ENCODE measurements at regions not wholly inside any gene's neighbourhood (a gene's known extent, or its start where the extent isn't known, plus 50 kb on each side); places are given as distances from the start of the nearest gene placed in this dataset.

- Mint-ChIP-seq H3K27me3 (ENCODE audit: low read depth) (peaks cover 12% of the 10 kb centered on the region), H3K36me3 (ENCODE audit: low read depth) (peaks cover 20% of the 10 kb centered on the region), H3K4me3 (no peak overlapping the region), H3K4me1 (peaks cover 16% of the 10 kb centered on the region), H3K9me3 (peaks cover 36% of the 10 kb centered on the region), H3K27ac (no peak overlapping the region)
- TF ChIP-seq, protein P1, sequence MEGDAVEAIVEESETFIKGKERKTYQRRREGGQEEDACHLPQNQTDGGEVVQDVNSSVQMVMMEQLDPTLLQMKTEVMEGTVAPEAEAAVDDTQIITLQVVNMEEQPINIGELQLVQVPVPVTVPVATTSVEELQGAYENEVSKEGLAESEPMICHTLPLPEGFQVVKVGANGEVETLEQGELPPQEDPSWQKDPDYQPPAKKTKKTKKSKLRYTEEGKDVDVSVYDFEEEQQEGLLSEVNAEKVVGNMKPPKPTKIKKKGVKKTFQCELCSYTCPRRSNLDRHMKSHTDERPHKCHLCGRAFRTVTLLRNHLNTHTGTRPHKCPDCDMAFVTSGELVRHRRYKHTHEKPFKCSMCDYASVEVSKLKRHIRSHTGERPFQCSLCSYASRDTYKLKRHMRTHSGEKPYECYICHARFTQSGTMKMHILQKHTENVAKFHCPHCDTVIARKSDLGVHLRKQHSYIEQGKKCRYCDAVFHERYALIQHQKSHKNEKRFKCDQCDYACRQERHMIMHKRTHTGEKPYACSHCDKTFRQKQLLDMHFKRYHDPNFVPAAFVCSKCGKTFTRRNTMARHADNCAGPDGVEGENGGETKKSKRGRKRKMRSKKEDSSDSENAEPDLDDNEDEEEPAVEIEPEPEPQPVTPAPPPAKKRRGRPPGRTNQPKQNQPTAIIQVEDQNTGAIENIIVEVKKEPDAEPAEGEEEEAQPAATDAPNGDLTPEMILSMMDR (IDR thresholded peaks at IDR 0.05; ENCODE audit: unreplicated experiment in 3 of 3), result no peak
Observed at GRCh38 chr5:73382401-73382740, 66.2 kb downstream of the FOXD1 start.

GRCh38 chr5:73381590-73382400 is 66.8 kb downstream of the FOXD1 start:
- Mint-ChIP-seq H3K9me3 (peaks cover 36% of the 10 kb centered on the region), H3K4me1 (peaks cover 12% of the 10 kb centered on the region), H3K27ac (no peak overlapping the region), H3K4me3 (no peak overlapping the region), H3K27me3 (ENCODE audit: low read depth) (peaks cover 13% of the 10 kb centered on the region), H3K36me3 (ENCODE audit: low read depth) (peaks cover 20% of the 10 kb centered on the region)
- TF ChIP-seq, protein P1 (IDR thresholded peaks at IDR 0.05; ENCODE audit: unreplicated experiment in 3 of 3), result no peak

- Mint-ChIP-seq H3K27me3 (ENCODE audit: low read depth) (peaks cover 17% of the 10 kb centered on the region), H3K27ac (no peak overlapping the region), H3K9me3 (peaks cover 33% of the 10 kb centered on the region), H3K4me1 (peaks cover 12% of the 10 kb centered on the region), H3K36me3 (ENCODE audit: low read depth) (peaks cover 20% of the 10 kb centered on the region), H3K4me3 (no peak overlapping the region)
- TF ChIP-seq, protein P1 (IDR thresholded peaks at IDR 0.05; ENCODE audit: unreplicated experiment in 3 of 3), result no peak
Observed at GRCh38 chr5:73380710-73381589, 67.6 kb downstream of the FOXD1 start.

GRCh38 chr5:73380041-73380440 is 68.5 kb downstream of the FOXD1 start:
- TF ChIP-seq, protein P1 (IDR thresholded peaks at IDR 0.05; ENCODE audit: unreplicated experiment in 3 of 3), result no peak
- Mint-ChIP-seq H3K27me3 (ENCODE audit: low read depth) (peaks cover 21% of the 10 kb centered on the region), H3K36me3 (ENCODE audit: low read depth) (peaks cover 17% of the 10 kb centered on the region), H3K27ac (peak overlapping the region in 1 of 3 experiments; percentile 60), H3K9me3 (peaks cover 26% of the 10 kb centered on the region), H3K4me1 (peaks cover 12% of the 10 kb centered on the region), H3K4me3 (no peak overlapping the region)

DNA sequence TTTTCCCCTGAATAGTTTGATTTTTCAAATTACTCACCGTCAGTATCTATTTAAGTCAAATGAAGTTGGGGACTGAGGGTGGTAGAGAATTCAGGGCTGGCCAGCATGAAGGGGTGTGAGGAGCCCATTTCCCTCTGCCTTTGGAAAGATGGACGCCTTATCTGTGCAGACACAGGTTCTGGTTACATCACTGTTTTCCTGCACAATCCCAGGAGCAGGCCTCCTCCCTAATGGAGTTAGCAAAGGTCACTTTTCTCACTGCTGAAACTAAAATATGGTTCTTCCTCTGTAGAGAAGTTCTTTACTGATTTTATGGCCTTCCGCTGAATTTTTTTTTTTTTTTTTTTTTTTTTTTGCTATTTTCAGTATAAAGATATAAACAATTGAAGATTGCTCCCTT is 69.1 kb downstream of the FOXD1 start:
- TF ChIP-seq, protein P1 (IDR thresholded peaks at IDR 0.05; ENCODE audit: unreplicated experiment in 3 of 3), result no peak
- H3K36me3 Mint-ChIP-seq (ENCODE audit: low read depth), result peaks cover 14% of the 10 kb centered on the region
- peaks cover 20% of the 10 kb centered on the region for H3K9me3 Mint-ChIP-seq
- H3K4me1 Mint-ChIP-seq, result peaks cover 12% of the 10 kb centered on the region
- H3K27ac Mint-ChIP-seq, result peak overlapping the region in 1 of 3 experiments; percentile 60
- peaks cover 25% of the 10 kb centered on the region for H3K27me3 Mint-ChIP-seq (ENCODE audit: low read depth)
- no peak overlapping the region for H3K4me3 Mint-ChIP-seq

All from nephron (organoid).